NCI-H748 (cell line): ENCODE measurements at regions not wholly inside any gene's neighbourhood (a gene's known extent, or its start where the extent isn't known, plus 50 kb on each side); places are given as distances from the start of the nearest gene placed in this dataset.
A peak's percentile ranks its signal among the peaks of the same experiment; 100 is the strongest.

ENCODE experiments used
- DNase-seq: peaks from one replicate; lab custom pipeline; 2025; ENCODE audit not compliant: unreplicated experiment; lab: John Stamatoyannopoulos, UW

GRCh38 chr20:21994203-21994602, 288.7 kb downstream of the PAX1 start:
- DNase-seq: no peak

- DNase-seq: no peak
Observed at GRCh38 chr20:21982559-21982958, 277.1 kb downstream of the PAX1 start.

- DNase-seq: no peak
Observed at GRCh38 chr20:21981597-21982344, 276.3 kb downstream of the PAX1 start.

DNA sequence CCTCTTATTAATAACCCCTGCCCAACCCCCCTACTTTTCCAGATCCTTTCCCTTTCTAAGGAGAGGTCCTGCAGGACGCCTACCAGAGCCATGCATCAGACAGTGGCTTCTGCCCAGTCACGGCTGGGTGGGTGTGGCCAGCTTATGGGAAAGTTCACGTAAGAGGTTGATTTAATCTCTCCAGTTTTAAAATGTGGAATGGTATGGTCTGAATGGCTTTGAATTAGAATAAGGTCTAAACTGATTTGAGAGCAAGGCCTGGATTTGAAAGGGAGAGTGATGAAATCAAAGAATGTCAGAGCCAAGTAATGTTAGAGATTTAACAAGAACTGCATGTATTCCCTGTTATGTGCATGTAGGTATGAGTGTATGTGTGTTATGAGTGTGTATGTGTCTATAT, 275.7 kb downstream of the PAX1 start:
- DNase-seq: no peak

DNA sequence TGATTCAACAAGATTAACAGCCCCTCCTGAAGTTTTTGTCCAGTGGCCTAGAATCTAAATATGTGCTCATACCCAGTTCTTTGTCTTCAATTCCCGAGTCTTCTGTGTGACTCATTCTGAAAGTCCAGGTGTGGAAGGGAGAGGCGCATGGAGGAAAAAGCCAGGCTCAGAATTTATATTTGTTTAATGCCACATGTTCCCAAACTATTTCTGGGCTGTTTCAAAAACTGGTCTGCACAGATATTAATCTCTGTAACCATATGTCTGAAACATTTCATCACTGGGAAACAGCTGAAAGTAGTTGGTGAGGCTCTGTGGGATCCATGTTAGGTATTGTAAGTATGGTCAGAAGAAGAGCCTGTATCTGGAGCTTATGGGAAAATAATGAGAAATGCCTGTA, 266.0 kb downstream of the PAX1 start:
- no peak for DNase-seq

DNA sequence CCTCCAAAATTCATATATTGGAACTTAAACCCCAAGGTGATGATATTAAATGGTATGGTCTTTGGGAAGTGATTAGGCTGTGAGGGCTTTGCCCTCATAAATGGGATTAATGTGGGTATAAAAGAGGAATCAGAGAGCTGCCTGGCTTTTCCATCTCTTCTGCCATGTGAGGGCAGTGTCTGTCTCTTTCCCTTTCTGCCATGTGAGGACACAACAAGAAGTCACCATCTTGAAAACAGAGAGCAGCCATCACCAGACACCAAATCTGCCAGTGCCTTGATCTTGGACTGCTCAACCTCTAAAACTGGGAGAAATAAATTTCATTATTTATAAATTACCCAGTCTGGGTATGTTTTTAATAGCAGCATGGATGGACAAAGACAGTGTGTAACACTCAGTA, 263.0 kb downstream of the PAX1 start:
- DNase-seq: no peak

DNA sequence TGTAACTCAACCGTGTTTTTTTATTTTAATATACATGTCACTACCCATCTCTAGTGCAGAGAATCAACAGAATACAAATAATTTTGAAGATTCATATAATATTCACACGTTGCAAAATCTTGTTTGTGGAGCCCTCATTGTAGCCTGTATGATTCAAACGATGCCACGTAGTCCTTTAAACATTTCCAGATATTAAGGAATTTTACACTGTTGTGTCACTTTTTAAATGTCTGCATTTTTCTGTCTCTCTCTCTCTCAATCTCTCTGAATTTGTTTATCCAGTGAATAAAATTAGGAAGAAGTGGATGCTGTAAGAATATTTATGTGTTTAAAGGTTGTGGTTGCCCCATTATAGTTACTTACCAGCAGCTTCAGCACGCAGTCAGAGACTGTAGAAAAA, 262.0 kb downstream of the PAX1 start:
- DNase-seq: no peak

DNA sequence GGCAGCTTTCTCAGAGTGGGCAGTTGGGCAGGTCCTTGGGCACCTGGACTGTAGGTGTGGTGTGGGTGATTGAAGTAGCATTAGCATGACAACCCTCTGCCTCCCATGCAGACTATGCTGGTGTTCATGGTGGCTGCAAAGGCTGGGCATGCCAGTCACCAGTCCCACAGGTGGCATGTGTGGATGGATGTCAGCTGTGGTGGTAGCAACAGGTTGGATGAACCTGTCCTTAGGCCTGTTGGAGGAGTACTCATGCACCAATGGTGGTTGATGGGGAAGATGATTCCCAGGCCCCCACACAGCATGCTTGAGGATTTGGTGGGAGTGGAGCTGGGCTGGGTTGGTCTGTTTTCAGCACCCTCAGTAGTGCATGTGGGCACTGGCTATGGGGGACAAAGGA, 251.1 kb downstream of the PAX1 start:
- DNase-seq: no peak

- no peak for DNase-seq
Observed at GRCh38 chr20:21947406-21947805, 241.9 kb downstream of the PAX1 start.

DNA sequence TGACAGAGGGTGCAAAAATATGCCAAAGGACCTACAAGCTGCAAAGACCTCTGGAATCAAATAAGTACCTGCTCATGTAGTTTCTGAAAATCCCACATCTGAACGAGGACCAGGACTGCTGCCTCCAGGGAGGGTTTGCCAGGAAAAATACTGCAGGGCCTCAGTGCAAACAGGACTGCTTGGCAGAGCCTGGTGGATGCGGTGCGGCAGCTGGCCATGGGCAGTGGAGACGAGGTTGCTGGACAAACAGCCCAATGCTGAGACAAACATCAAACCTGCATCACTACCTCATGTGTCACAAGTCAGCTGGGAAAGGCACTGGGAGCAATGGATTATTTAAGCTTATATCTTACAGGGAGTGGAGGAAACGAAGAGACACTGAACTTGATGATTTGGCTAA, 238.8 kb downstream of the PAX1 start:
- no peak for DNase-seq

DNA sequence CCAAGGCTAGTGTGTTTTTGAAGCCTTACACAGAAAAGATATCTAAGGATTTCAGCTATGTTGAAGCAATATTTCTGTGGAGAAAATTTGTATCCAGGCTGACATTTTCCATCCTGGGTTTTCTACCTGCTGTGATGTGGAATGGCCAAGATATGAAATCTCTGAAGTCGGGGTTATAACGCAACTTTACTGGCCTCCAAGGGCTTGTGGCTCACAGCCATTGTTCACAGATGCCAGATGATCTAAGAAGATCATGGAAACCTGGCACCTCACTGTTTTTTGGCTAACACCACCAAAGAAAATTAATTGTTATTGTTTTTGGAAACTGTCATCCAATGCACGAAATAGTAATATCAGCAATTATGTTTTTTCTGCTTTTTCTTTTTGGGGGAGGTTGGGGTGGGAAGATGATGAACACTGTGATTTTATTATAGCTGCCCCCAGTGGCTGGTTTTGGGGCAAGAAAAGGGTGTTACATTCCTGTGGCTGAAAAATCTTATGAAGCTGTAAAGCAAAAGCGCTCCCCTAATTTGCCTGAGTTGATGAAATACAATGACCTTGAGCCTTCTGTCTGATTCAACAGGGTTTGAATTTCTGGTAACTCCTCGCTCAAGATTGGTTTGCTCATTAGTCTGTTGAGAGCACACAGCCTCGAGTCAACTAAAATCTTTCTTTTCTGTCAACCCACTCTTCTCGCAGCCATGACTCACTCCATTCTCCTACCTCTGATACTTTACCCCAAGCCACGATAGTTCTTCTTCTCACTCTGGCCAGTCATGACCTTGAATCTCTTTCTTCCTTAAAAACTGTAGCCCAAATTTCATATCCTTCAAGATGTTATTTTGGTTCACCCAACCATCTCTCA, 236.7 kb downstream of the PAX1 start:
- no peak for DNase-seq

DNA sequence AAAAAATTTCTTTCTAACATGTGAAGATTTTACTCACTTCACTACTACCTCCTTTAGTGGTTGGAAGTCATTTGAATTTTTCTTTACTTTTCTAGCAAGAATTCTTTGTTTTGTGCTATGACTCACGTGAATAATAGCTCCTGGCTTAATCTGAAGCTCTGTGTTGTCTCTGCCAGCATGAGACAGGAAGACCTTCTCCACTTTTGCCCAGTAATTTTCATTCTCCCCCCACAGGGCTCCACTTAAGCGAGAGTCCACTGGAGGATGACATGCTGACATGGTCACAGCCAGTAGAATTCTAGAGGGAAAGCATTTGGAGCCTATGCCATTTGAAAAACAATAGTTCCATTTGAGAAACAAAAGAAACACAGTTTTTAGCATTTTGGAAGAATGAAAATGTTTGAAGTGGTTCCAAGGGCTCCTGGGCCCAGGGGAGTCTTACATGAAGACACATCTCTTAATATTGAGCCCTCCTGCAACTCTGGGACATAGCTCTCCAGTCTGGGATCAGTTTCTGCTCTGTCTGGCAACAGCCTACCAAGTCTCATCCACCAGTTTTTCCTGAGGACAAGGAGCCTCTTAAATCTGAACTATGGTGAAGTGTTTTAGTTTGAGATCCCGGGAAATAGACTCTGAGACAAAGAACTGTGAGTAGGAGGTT, 231.4 kb downstream of the PAX1 start:
- DNase-seq: peak; percentile 53

DNA sequence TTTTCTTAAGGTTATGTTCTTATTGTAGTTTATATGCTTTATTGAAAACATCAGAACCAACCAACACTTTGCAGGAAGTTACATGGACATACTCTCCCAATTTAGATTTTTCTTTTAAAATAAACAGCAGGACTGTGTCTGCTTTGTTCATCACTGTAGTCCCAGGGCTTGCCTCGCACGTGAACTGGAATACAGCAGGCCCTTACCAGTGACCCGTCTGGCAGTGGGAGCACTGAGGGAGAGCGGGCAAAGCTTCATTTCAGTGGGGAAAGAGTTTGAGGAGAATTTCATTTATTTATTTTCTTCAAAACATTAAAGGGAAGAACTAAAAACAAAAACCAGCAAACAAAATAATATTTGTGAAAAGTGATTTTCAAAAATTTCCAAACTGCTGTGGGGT, 230.8 kb downstream of the PAX1 start:
- no peak for DNase-seq

GRCh38 chr20:21933526-21933925, 228.1 kb downstream of the PAX1 start:
- DNase-seq: no peak

- no peak for DNase-seq
Observed at GRCh38 chr20:21921251-21921650, 215.8 kb downstream of the PAX1 start.

DNA sequence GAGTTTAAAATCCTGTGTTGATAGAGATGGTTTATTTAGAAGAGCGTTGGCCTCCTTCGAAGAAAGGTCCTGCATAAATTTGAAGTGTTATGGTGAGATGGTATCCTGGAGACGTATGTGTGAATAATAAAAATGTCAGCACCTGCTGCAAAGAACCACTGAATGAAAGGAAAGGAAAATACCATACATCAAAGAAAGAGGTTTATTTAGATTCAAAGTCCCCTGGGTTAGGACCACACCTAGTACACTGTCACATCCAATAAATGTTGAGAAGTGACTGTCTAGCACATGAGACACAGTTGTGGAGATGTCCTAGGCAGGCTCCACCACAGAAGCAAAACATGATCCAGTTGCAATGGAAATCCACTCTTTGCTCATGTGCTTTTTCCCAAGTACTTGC, 214.7 kb downstream of the PAX1 start:
- peak; percentile 47 for DNase-seq

DNA sequence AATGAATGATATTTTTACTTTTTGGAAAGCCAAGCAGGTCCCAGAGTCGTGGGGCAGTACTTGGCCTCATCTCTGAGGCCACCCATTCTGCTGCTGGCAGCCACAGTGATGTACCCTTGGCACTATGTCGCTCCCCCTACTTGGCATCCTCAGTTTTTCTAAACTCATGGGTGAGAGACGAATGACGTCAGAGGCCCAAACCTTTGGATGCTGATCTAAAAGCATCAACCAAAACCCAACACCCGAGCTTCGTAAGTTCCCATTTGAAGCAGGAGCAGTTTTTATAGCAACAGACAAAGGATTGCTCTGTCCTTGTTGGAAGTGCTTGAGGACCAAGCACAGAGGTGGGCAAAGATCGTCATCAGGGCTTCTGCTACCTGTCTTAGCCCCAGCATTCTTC, 212.9 kb downstream of the PAX1 start:
- no peak for DNase-seq

- DNase-seq: no peak
Observed at GRCh38 chr20:21902391-21902790, 196.9 kb downstream of the PAX1 start.

DNA sequence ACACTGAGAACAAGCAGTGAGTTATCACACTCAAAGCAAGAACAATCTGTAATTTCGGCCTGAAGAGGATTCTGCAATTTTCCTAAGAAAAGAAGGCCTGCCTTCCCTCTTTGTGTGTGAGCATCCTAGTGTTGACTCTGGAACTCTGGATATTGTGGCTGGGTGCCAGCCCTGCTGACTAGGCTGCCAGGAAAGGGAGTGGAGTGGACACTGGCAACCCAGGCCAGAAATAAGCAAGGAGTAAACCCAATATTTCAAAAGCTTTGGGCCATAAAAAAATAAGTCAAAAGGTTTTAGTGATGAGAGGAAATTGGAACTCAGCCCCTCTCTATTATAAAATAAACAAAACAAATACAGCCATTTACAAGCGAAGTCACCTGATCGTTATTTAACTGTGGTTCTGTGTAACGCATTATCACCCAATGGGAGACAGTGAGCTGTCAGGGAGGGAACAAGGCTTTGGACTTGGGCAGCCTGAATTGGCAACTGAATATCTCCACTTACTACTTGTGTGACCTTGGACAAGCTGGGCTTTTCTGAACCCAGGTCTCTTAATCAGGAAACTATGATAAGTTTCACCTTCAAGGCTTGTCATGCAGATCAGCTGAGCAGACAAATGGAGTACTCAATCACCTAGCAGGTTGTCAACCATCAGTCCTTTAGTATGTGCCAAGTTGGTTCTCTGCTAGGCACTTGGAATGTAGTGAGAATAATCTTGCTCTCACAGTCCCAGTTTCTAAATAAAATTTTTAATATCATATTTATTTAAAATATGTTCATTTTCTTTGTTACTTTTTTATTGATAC, 196.2 kb downstream of the PAX1 start:
- peak; percentile 83 for DNase-seq

GRCh38 chr20:21900431-21900830, 195.0 kb downstream of the PAX1 start:
- DNase-seq: no peak

DNA sequence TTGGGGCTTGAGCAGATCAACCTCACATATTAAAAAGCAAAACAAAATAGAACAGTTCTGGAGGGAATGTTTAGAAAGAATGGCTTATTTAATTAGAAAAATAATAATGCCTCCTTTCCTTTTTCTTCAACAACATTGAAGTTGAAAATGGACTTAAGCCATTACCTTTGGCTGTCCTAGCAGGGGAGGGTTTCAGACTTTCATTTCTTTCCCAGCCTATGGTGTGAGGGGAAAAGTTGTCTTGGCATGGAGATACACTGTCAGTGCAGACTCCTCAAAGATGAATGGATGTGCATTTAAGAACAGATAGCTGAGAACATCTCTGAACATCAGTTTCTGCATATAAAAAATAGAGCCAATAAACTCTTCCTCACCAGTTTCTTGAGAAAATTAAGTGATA, 169.5 kb downstream of the PAX1 start:
- DNase-seq: no peak
